WTC11 (cell line): ENCODE measurements at regions not wholly inside any gene's neighbourhood (a gene's known extent, or its start where the extent isn't known, plus 50 kb on each side); places are given as distances from the start of the nearest gene placed in this dataset.

Source experiments
- ATAC-seq: fragments of 200-7000 bp; cut with Tn5 transposase; 2 replicates; pipeline ENCODE4 v1.10.0; 2021; ENCODE audit warnings: mild to moderate bottlenecking, moderate library complexity
- CTCF ChIA-PET: fragments of 300-600 bp; sonication (Branson Sonifier 250); formaldehyde crosslinking; loops from one replicate; lab custom pipeline; 2021; ENCODE audit warnings: antibody characterized with exemption; lab: Charles Lee
- POLR2A ChIA-PET: fragments of 350-600 bp; sonication (Branson Sonifier 250); formaldehyde crosslinking; loops from one replicate; lab custom pipeline; 2021; ENCODE audit warnings: antibody characterized with exemption; lab: Charles Lee
- DNase-seq: peaks from one replicate; pipeline ENCODE4 v3.0.0; 2021; ENCODE audit warnings: low spot score
- H3K27ac Mint-ChIP-seq: 2 replicates; pipeline ENCODE4 v1.8.0; 2021; ENCODE audit warnings: mixed read lengths
- H3K27me3 Mint-ChIP-seq: 2 replicates; pipeline ENCODE4 v1.8.0; 2021; ENCODE audit warnings: low read depth, mild to moderate bottlenecking, moderate library complexity, mixed read lengths
- H3K36me3 Mint-ChIP-seq: 2 replicates; pipeline ENCODE4 v1.8.0; 2021; ENCODE audit warnings: mixed read lengths
- H3K4me1 Mint-ChIP-seq: 2 replicates; pipeline ENCODE4 v1.8.0; 2022; ENCODE audit warnings: mixed read lengths
- H3K4me3 Mint-ChIP-seq: 2 replicates; pipeline ENCODE4 v1.8.0; 2021; ENCODE audit warnings: mild to moderate bottlenecking, moderate library complexity, mixed read lengths
- H3K9me3 Mint-ChIP-seq: 2 replicates; pipeline ENCODE4 v1.8.0; 2021; ENCODE audit warnings: mixed read lengths
- CREM ChIP-seq: sonication (generic); formaldehyde crosslinking; IDR thresholded peaks from 2 replicates; pipeline ENCODE4 v1.8.1; 2022; ENCODE audit warnings: mild to moderate bottlenecking, missing genetic modification reagents, moderate library complexity
- GABPB1 ChIP-seq: sonication (generic); formaldehyde crosslinking; IDR thresholded peaks from 2 replicates; pipeline ENCODE4 v1.8.1; 2023; ENCODE audit warnings: mild to moderate bottlenecking, missing genetic modification reagents
- GTF2I ChIP-seq: fragments of 250-450 bp; sonication (Bioruptor Pico); conservative IDR thresholded peaks from 2 replicates; pipeline ENCODE4 v1.4.0; 2021; ENCODE audit warnings: mild to moderate bottlenecking
- MYBL2 ChIP-seq: sonication (generic); formaldehyde crosslinking; IDR thresholded peaks from 2 replicates; pipeline ENCODE4 v1.8.1; 2023; ENCODE audit warnings: mild to moderate bottlenecking, moderate library complexity, missing genetic modification reagents
- NR1H2 ChIP-seq: sonication (generic); formaldehyde crosslinking; IDR thresholded peaks from 2 replicates; pipeline ENCODE4 v1.9.0; 2021; ENCODE audit warnings: mild to moderate bottlenecking, moderate library complexity, missing genetic modification reagents
- RELA ChIP-seq: sonication (generic); formaldehyde crosslinking; IDR thresholded peaks from 2 replicates; pipeline ENCODE4 v1.8.1; 2022; ENCODE audit warnings: missing genetic modification reagents, mild to moderate bottlenecking, borderline replicate concordance
- TCF7 ChIP-seq: sonication (generic); formaldehyde crosslinking; IDR thresholded peaks from 2 replicates; pipeline ENCODE4 v1.8.0; 2022; ENCODE audit warnings: mild to moderate bottlenecking, low read depth, missing genetic modification reagents, moderate library complexity
- TP53 ChIP-seq: sonication (generic); formaldehyde crosslinking; IDR thresholded peaks from 2 replicates; pipeline ENCODE4 v1.8.1; 2023; ENCODE audit warnings: mild to moderate bottlenecking, missing genetic modification reagents
- ZNF121 ChIP-seq: sonication (generic); formaldehyde crosslinking; IDR thresholded peaks from 2 replicates; pipeline ENCODE4 v1.8.0; 2023; ENCODE audit warnings: missing genetic modification reagents
- ZNF263 ChIP-seq: sonication (generic); formaldehyde crosslinking; IDR thresholded peaks from 2 replicates; pipeline ENCODE4 v1.8.1; 2022; ENCODE audit warnings: low read depth, mild to moderate bottlenecking, moderate library complexity, missing genetic modification reagents
- ZNF423 ChIP-seq: fragments of 250-450 bp; sonication (Bioruptor Pico); IDR thresholded peaks from 2 replicates; pipeline ENCODE4 v2.1.2; 2022; ENCODE audit warnings: mild to moderate bottlenecking, moderate library complexity
- TF ChIP-seq, protein P1 (sequence below): sonication (generic); formaldehyde crosslinking; IDR thresholded peaks from 2 replicates; pipeline ENCODE4 v1.8.1; 2023; ENCODE audit warnings: mild to moderate bottlenecking, moderate library complexity, missing genetic modification reagents
- TF ChIP-seq, protein P2 (sequence below): sonication (generic); formaldehyde crosslinking; IDR thresholded peaks from 2 replicates; pipeline ENCODE4 v1.8.1; 2022; ENCODE audit warnings: mild to moderate bottlenecking, moderate library complexity, missing genetic modification reagents
- TF ChIP-seq, protein P3 (sequence below): fragments of 200-600 bp; IDR thresholded peaks from 2 replicates; pipeline ENCODE4 v1.8.0; 2022; ENCODE audit warnings: antibody characterized with exemption
- TF ChIP-seq, protein P4 (sequence below): sonication (generic); formaldehyde crosslinking; IDR thresholded peaks from 2 replicates; pipeline ENCODE4 v1.8.0; 2022; ENCODE audit warnings: mild to moderate bottlenecking, missing genetic modification reagents
- TF ChIP-seq, protein P5 (sequence below): sonication (generic); formaldehyde crosslinking; IDR thresholded peaks from 2 replicates; pipeline ENCODE4 v1.8.0; 2022; ENCODE audit warnings: mild to moderate bottlenecking, missing genetic modification reagents
- TF ChIP-seq, protein P6 (sequence below): fragments of 250-450 bp; sonication (Bioruptor Pico); IDR thresholded peaks from 2 replicates; pipeline ENCODE4 v1.8.0; 2021; ENCODE audit warnings: mild to moderate bottlenecking

DNA sequence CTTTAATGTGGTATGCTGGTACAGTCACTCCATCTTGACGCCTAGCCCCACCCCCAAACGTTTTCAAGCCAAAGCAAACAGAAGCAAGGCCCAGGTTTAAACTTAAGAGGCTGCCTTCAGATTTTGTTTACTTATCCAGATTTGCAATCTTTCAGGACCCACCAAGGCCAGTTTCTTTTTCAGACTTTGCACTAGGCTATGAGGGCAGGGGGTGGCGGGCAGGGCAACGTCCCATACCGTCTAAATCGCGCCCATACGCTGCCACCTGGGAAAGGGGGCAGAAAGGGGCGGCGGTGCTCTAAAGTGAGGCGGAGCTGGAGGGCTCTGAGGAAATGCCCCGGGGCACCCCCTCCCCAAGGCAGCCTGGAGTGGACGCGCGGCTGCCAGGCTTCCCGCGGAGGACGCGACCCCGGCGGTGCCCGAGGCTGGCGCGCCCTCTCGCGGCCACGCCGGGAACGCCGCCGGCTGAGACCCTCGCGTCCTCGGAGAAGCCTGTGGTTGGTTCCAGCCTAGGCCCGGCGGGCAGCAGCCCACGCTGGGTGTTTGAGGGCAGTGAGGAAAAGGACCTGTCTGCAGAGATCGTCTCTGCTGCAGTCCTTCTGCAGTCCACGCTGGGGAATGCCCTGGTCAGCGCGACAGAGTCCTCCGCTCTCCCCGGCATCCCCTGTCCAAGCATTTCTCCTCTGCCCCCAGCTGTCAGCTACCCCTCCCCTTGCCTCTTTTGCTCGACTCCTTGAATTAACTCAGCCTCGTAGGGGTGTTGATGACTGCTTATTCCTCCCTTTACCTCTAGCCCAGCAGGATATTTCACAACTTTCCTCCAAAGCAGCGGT lies 93.7 kb upstream of the PRNP start:
- Mint-ChIP-seq H3K36me3 (no peaks in the 10 kb centered on the region), H3K4me3 (peak overlapping the region; percentile 61), H3K27me3 (peaks cover 16% of the 10 kb centered on the region), H3K9me3 (peaks cover 5% of the 10 kb centered on the region), H3K27ac (no peak overlapping the region), H3K4me1 (peaks cover 4% of the 10 kb centered on the region)
- CTCF ChIA-PET: interaction anchor here (0.5 to 2.5 kb wide), 9 partner anchors 12 to 1229 kb away, joined by 3 to 13 read pairs (median 3); no protein-coding TSS in a partner anchor
- DNase-seq (peak; percentile 74), ATAC-seq (peak; percentile 89)
- POLR2A ChIA-PET: no interaction called here
- TF ChIP-seq CREM (0 out of 2 replicates have a peak, but pooled peaks have one; percentile 29), ZNF263 (no peak), GABPB1 (CRISPR knock-in tag) (peak; percentile 47; the same call in 1 of the 2 replicates), ZNF423 (CRISPR knock-in tag) (peak; percentile 18; the same call in 1 of the 2 replicates), GTF2I (CRISPR knock-in tag) (no peak)
- TF ChIP-seq, protein P1, sequence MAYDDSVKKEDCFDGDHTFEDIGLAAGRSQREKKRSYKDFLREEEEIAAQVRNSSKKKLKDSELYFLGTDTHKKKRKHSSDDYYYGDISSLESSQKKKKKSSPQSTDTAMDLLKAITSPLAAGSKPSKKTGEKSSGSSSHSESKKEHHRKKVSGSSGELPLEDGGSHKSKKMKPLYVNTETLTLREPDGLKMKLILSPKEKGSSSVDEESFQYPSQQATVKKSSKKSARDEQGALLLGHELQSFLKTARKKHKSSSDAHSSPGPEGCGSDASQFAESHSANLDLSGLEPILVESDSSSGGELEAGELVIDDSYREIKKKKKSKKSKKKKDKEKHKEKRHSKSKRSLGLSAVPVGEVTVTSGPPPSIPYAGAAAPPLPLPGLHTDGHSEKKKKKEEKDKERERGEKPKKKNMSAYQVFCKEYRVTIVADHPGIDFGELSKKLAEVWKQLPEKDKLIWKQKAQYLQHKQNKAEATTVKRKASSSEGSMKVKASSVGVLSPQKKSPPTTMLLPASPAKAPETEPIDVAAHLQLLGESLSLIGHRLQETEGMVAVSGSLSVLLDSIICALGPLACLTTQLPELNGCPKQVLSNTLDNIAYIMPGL (CRISPR knock-in tag): peak; percentile 76; the same call in 1 of the 2 replicates
- TF ChIP-seq, protein P2, sequence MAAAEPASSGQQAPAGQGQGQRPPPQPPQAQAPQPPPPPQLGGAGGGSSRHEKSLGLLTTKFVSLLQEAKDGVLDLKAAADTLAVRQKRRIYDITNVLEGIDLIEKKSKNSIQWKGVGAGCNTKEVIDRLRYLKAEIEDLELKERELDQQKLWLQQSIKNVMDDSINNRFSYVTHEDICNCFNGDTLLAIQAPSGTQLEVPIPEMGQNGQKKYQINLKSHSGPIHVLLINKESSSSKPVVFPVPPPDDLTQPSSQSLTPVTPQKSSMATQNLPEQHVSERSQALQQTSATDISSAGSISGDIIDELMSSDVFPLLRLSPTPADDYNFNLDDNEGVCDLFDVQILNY (CRISPR knock-in tag): peak; percentile 65; the same call in 1 of the 2 replicates
- TF ChIP-seq, protein P3, sequence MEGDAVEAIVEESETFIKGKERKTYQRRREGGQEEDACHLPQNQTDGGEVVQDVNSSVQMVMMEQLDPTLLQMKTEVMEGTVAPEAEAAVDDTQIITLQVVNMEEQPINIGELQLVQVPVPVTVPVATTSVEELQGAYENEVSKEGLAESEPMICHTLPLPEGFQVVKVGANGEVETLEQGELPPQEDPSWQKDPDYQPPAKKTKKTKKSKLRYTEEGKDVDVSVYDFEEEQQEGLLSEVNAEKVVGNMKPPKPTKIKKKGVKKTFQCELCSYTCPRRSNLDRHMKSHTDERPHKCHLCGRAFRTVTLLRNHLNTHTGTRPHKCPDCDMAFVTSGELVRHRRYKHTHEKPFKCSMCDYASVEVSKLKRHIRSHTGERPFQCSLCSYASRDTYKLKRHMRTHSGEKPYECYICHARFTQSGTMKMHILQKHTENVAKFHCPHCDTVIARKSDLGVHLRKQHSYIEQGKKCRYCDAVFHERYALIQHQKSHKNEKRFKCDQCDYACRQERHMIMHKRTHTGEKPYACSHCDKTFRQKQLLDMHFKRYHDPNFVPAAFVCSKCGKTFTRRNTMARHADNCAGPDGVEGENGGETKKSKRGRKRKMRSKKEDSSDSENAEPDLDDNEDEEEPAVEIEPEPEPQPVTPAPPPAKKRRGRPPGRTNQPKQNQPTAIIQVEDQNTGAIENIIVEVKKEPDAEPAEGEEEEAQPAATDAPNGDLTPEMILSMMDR: peak; percentile 97

DNA sequence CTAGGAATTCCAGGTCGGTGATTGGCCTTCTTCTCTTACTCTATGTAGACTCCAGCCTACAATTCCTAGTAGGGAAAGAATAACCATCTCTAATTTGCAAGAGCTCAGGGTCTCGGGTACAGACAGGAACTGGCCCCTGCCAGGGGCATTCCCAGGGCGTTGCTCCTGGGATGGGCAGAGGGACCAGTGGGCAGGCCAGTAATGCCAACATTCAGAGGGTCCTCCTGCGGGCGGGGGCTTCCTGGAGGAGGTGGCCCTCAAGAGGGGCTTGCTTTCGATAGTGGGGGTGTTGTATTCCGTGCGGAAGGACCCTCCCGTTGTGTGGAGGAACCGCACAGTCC lies 94.3 kb upstream of the PRNP start:
- H3K9me3 Mint-ChIP-seq: no peaks in the 10 kb centered on the region
- ChIA-PET CTCF (interaction anchor here (0.5 to 2.5 kb wide), 5 partner anchors 11 to 341 kb away, joined by 3 to 13 read pairs (median 3); no protein-coding TSS in a partner anchor), POLR2A (no interaction called here)
- ATAC-seq (no peak), DNase-seq (no peak)
- H3K27me3 Mint-ChIP-seq: peaks cover 16% of the 10 kb centered on the region
- H3K4me1 Mint-ChIP-seq: peaks cover 4% of the 10 kb centered on the region
- no peak overlapping the region for H3K4me3 Mint-ChIP-seq
- H3K27ac Mint-ChIP-seq: no peak overlapping the region
- H3K36me3 Mint-ChIP-seq: no peaks in the 10 kb centered on the region
- TF ChIP-seq, protein P4, sequence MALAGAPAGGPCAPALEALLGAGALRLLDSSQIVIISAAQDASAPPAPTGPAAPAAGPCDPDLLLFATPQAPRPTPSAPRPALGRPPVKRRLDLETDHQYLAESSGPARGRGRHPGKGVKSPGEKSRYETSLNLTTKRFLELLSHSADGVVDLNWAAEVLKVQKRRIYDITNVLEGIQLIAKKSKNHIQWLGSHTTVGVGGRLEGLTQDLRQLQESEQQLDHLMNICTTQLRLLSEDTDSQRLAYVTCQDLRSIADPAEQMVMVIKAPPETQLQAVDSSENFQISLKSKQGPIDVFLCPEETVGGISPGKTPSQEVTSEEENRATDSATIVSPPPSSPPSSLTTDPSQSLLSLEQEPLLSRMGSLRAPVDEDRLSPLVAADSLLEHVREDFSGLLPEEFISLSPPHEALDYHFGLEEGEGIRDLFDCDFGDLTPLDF (CRISPR knock-in tag): no peak
- TF ChIP-seq, protein P5, sequence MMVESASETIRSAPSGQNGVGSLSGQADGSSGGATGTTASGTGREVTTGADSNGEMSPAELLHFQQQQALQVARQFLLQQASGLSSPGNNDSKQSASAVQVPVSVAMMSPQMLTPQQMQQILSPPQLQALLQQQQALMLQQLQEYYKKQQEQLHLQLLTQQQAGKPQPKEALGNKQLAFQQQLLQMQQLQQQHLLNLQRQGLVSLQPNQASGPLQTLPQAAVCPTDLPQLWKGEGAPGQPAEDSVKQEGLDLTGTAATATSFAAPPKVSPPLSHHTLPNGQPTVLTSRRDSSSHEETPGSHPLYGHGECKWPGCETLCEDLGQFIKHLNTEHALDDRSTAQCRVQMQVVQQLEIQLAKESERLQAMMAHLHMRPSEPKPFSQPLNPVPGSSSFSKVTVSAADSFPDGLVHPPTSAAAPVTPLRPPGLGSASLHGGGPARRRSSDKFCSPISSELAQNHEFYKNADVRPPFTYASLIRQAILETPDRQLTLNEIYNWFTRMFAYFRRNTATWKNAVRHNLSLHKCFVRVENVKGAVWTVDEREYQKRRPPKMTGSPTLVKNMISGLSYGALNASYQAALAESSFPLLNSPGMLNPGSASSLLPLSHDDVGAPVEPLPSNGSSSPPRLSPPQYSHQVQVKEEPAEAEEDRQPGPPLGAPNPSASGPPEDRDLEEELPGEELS: no peak
- TF ChIP-seq ZNF121: no peak
- no peak for TF ChIP-seq TCF7 (CRISPR knock-in tag)
- TF ChIP-seq RELA: no peak
- TF ChIP-seq, protein P1 (CRISPR knock-in tag): no peak
- no peak for TF ChIP-seq MYBL2 (CRISPR knock-in tag)
- TF ChIP-seq, protein P6, sequence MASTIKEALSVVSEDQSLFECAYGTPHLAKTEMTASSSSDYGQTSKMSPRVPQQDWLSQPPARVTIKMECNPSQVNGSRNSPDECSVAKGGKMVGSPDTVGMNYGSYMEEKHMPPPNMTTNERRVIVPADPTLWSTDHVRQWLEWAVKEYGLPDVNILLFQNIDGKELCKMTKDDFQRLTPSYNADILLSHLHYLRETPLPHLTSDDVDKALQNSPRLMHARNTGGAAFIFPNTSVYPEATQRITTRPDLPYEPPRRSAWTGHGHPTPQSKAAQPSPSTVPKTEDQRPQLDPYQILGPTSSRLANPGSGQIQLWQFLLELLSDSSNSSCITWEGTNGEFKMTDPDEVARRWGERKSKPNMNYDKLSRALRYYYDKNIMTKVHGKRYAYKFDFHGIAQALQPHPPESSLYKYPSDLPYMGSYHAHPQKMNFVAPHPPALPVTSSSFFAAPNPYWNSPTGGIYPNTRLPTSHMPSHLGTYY (CRISPR knock-in tag): no peak
- no peak for TF ChIP-seq TP53 (CRISPR knock-in tag)
- no peak for TF ChIP-seq NR1H2 (CRISPR knock-in tag)
